HUES6 (cell line): ENCODE measurements at regions not wholly inside any gene's neighbourhood (a gene's known extent, or its start where the extent isn't known, plus 50 kb on each side); places are given as distances from the start of the nearest gene placed in this dataset.

Experiments
- H3K27ac ChIP-seq: 2 replicates; pipeline ENCODE4 v1.7.0; 2013; ENCODE audit warnings: low read depth, mild to moderate bottlenecking, low read length, inconsistent platforms
- H3K27me3 ChIP-seq: 2 replicates; pipeline ENCODE4 v1.6.1; 2013; ENCODE audit warnings: low read length; ENCODE audit not compliant: control insufficient read depth, insufficient read depth
- H3K36me3 ChIP-seq: 2 replicates; pipeline ENCODE4 v1.6.1; 2013; ENCODE audit warnings: low read length; ENCODE audit not compliant: control insufficient read depth, insufficient read depth
- H3K4me1 ChIP-seq: 2 replicates; pipeline ENCODE4 v1.6.1; 2013; ENCODE audit warnings: low read length; ENCODE audit not compliant: control insufficient read depth, insufficient read depth
- H3K4me3 ChIP-seq: 2 replicates; pipeline ENCODE4 v1.5.1; 2013; ENCODE audit warnings: low read depth, low read length
- H3K9ac ChIP-seq: one replicate; pipeline ENCODE4 v1.6.1; 2013; ENCODE audit warnings: mild to moderate bottlenecking, low read length
- H3K9me3 ChIP-seq: 2 replicates; pipeline ENCODE4 v1.6.1; 2013; ENCODE audit warnings: low read depth, low read length; ENCODE audit not compliant: control insufficient read depth, insufficient read depth

- Histone ChIP-seq H3K4me3 (no peak overlapping the region), H3K4me1 (no peaks in the 10 kb centered on the region), H3K9ac (no peak overlapping the region), H3K27me3 (no peaks in the 10 kb centered on the region), H3K36me3 (no peaks in the 10 kb centered on the region), H3K27ac (no peak overlapping the region), H3K9me3 (peaks cover 52% of the 10 kb centered on the region)
Observed at GRCh38 chr6:132174919-132175318, 223.7 kb upstream of the CCN2 start.

- Histone ChIP-seq H3K36me3 (no peaks in the 10 kb centered on the region), H3K4me1 (peaks cover 6% of the 10 kb centered on the region; the same call in 1 of the 2 replicates), H3K27me3 (no peaks in the 10 kb centered on the region), H3K9ac (no peak overlapping the region), H3K4me3 (no peak overlapping the region), H3K27ac (no peak overlapping the region), H3K9me3 (peaks cover 7% of the 10 kb centered on the region)
Observed at GRCh38 chr6:132168961-132169360, 217.8 kb upstream of the CCN2 start.

DNA sequence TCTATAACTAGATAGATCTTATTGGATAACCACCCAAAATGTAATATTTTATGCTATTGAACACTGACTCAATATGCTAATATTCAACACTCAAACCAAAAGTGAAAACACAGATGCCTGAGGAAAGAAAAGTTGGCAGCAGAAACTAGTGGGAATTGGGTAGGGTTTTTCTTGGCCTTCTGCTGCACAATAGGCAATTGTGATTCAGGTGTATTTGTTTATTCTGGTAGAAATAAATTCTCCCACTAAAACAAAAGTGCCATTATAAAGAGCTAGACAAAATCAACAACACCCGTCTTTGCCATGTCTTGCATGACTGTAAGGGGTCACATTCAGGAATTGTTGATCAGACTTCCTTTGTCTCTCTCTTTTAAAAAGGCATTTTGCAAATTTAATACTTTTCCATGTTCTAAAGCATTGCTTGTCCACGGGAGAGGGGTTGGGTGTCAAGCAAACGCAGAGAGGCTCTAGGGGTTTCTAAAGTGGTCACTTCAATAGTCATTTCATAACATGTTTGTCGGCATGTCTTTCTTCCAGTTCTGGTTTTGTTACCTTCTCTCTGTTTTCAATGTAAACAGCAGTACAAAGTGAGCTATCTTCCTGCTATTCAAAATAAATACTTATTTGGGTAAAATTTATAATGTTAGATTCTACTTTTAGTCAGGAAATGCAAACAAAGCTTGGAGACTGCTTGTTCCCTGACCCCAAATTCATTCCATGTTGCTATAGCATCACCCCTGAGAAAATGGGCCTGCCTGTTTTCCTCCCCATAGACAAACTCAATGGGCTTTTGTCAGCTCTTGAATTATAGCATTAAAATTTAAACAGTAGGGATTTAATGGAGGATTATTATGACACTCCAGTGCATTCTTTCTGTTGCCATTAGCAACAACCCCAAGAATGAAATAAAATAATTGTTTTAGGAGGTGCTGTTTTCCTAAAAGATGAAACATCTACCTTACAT, 217.0 kb upstream of the CCN2 start:
- Histone ChIP-seq H3K27me3 (no peaks in the 10 kb centered on the region; the same call in 1 of the 2 replicates), H3K9me3 (peaks cover 3% of the 10 kb centered on the region; the same call in 1 of the 2 replicates), H3K9ac (no peak overlapping the region), H3K27ac (no peak overlapping the region), H3K4me1 (peaks cover 6% of the 10 kb centered on the region; the same call in 1 of the 2 replicates), H3K4me3 (no peak overlapping the region), H3K36me3 (no peaks in the 10 kb centered on the region)

DNA sequence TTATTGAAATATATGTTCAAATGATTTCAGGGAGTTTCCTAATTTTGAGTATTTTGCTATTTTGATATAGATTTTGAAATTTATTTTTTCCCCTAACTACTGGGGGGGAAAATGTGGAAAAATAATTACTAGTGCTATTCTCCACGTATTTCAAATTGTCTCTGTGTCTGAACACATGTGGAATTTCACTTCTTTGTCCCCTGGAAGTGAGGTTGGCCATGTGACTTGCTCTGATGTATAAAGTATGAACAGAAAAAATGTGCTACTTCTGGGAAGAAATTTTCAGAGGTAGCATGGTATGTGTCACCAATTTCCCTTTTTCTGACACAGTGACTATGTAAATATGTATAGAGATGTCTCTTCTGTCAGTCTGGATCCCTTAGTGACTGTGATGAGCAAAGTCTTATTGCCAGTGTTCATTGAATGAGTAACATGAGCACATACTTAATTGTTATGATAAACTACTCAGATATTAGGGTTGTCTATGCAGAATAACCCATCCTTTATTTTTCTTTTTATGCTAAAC, 215.4 kb upstream of the CCN2 start:
- H3K4me1 ChIP-seq = peaks cover 6% of the 10 kb centered on the region; the same call in 1 of the 2 replicates
- no peak overlapping the region for H3K9ac ChIP-seq
- no peak overlapping the region for H3K4me3 ChIP-seq
- no peak overlapping the region for H3K27ac ChIP-seq
- H3K9me3 ChIP-seq = peaks cover 3% of the 10 kb centered on the region; the same call in 1 of the 2 replicates
- H3K36me3 ChIP-seq = no peaks in the 10 kb centered on the region
- H3K27me3 ChIP-seq = no peaks in the 10 kb centered on the region; the same call in 1 of the 2 replicates

DNA sequence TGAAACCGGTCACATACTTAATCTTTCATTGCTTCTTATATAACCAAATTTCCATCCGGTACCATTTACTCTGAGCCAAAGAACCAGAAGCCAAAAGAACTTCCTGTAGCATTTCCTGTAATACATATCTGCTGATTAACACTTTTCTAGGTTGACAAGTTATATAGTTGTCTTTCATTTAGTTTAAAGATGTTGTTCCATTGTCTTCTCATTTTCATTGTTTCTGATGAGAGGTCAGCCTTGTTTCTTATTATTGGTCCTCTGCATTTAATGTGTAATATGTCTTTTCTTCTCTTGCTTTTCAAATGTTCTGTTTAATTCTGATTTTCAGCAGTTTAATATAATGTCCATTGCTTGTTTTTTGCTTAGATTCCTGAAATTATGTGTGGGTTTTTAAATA, 214.5 kb upstream of the CCN2 start:
- Histone ChIP-seq H3K9me3 (peaks cover 3% of the 10 kb centered on the region; the same call in 1 of the 2 replicates), H3K4me3 (no peak overlapping the region), H3K36me3 (no peaks in the 10 kb centered on the region), H3K9ac (no peak overlapping the region), H3K27me3 (no peaks in the 10 kb centered on the region; the same call in 1 of the 2 replicates), H3K4me1 (peaks cover 9% of the 10 kb centered on the region), H3K27ac (no peak overlapping the region)

- H3K27me3 ChIP-seq = no peaks in the 10 kb centered on the region; the same call in 1 of the 2 replicates
- H3K9ac ChIP-seq = no peak overlapping the region
- H3K4me1 ChIP-seq = peaks cover 2% of the 10 kb centered on the region; the same call in 1 of the 2 replicates
- peaks cover 3% of the 10 kb centered on the region; the same call in 1 of the 2 replicates for H3K9me3 ChIP-seq
- H3K27ac ChIP-seq = no peak overlapping the region
- no peaks in the 10 kb centered on the region for H3K36me3 ChIP-seq
- H3K4me3 ChIP-seq = no peak overlapping the region
Observed at GRCh38 chr6:132161283-132161682, 210.1 kb upstream of the CCN2 start.

DNA sequence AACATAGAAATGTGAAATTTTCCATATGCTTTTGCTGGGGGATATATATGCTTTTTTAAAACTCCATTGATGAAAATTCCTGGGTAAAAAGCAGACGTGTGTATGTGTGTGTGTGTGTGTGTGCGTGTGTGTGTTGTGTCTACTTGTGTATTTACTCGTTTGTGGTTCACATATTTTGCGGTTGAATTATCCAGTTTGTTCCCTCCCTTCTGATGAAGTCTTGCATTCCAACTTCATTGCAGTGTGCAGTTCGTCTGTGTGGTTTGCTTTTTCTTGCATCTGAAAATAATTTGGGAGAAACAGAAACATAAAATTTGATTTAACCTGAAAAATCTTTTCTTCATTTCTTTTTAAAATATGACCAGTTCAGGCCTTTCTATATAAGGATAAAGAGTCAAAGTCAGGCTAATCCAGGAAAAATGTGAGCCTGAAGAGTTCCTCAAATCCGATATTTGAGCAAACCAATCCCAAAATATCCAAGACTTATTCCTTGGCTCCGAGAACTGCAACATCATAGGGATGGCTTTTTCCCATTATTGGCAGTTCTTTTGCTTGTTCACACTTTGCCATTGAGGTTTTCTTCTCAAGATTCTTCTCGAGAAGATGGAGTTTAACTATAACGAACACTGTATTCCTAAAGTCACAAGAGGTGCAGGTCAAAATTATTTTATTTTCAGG, 202.2 kb upstream of the CCN2 start:
- Histone ChIP-seq H3K27ac (no peak overlapping the region), H3K4me3 (no peak overlapping the region), H3K36me3 (no peaks in the 10 kb centered on the region), H3K4me1 (no peaks in the 10 kb centered on the region), H3K9ac (no peak overlapping the region), H3K9me3 (no peaks in the 10 kb centered on the region), H3K27me3 (no peaks in the 10 kb centered on the region)

DNA sequence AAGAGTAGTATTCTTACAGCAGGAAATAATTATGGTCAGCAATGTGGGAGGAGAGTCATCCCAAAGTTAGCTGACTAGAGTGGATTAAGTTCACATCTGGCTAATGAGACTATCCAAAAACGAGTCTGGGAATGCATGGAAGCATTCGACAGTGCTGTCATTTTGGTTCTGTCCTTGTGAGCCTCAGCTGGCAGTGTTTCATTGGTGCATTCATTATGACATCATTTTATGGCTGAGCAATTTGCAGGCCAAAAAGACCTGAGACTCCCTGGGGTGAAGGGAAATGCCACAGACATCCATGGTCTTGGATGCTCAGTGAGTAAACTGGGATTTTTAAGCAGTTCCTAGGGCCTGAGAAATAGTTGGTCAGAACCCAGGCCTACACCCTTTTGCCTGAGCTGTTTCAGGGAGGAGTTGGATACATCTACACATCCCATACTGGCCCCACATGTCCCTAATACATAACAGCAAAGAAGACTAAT, 196.4 kb upstream of the CCN2 start:
- no peak overlapping the region for H3K4me3 ChIP-seq
- no peaks in the 10 kb centered on the region for H3K27me3 ChIP-seq
- H3K27ac ChIP-seq = no peak overlapping the region
- peaks cover 6% of the 10 kb centered on the region; the same call in 1 of the 2 replicates for H3K4me1 ChIP-seq
- H3K9ac ChIP-seq = no peak overlapping the region
- H3K36me3 ChIP-seq = no peaks in the 10 kb centered on the region
- H3K9me3 ChIP-seq = no peaks in the 10 kb centered on the region

GRCh38 chr6:132144456-132144855, 193.3 kb upstream of the CCN2 start:
- Histone ChIP-seq H3K27ac (no peak overlapping the region), H3K36me3 (no peaks in the 10 kb centered on the region), H3K4me3 (no peak overlapping the region), H3K4me1 (peaks cover 6% of the 10 kb centered on the region; the same call in 1 of the 2 replicates), H3K9me3 (no peaks in the 10 kb centered on the region), H3K27me3 (no peaks in the 10 kb centered on the region), H3K9ac (no peak overlapping the region)

DNA sequence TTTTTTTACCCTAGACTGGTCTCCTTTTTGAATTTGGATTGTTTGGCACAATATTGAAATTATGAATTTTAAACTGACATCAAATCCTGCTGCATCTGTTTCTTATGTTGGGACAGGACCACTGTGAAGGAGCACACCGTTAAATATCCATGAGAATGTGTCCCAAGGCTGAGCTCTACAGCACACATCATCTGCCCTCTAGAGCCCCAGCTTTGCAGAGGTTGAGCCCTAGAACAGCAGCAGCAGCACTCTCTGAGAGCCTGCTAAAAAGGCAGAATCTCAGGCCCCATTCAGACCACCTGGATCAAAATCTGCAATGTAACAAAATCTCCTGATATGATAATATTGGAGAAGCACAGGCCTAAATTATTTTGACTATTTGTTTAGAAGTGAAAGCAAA, 192.1 kb upstream of the CCN2 start:
- Histone ChIP-seq H3K27ac (no peak overlapping the region), H3K9ac (no peak overlapping the region), H3K9me3 (no peaks in the 10 kb centered on the region), H3K27me3 (no peaks in the 10 kb centered on the region), H3K4me1 (peaks cover 6% of the 10 kb centered on the region; the same call in 1 of the 2 replicates), H3K4me3 (no peak overlapping the region), H3K36me3 (no peaks in the 10 kb centered on the region)
